Heart left ventricle (tissue), 16 donors: ENCODE measurements at regions not wholly inside any gene's neighbourhood (a gene's known extent, or its start where the extent isn't known, plus 50 kb on each side); places are given as distances from the start of the nearest gene placed in this dataset.

ENCODE experiments used
- ATAC-seq, 4 donors: fragments of 200-7000 bp; cut with Tn5 transposase; one replicate each; pipeline ENCODE4 v1.9.1; 2020 to 2022; ENCODE audit warnings: moderate library complexity in 4 of 4, mild to moderate bottlenecking in 3 of 4, moderate number of reproducible peaks in 1 of 4
- DNase-seq, 5 donors: peaks; one replicate each; pipeline ENCODE4 v3.0.0-alpha.2; 2020
- H3K27ac ChIP-seq, 12 donors: fragments of 200-600 bp; sonication (generic) in 4 of 12; one replicate each; pipeline versions ENCODE4 v1.5.0 to v1.8.0; 2016 to 2022; ENCODE audit warnings: mild to moderate bottlenecking in 2 of 12
- H3K27me3 ChIP-seq, 9 donors: fragments of 200-600 bp; sonication (generic) in 2 of 9; one replicate each; pipeline versions ENCODE4 v1.5.1 to v1.8.0; 2016 to 2022; ENCODE audit warnings: mild to moderate bottlenecking in 3 of 9
- H3K36me3 ChIP-seq, 9 donors: fragments of 200-600 bp; sonication (generic) in 2 of 9; one replicate each; pipeline versions ENCODE4 v1.5.0 to v1.8.0; 2018 to 2022; ENCODE audit warnings: mild to moderate bottlenecking in 2 of 9
- H3K4me1 ChIP-seq, 12 donors: fragments of 200-600 bp; sonication (generic) in 4 of 12; one replicate each; pipeline versions ENCODE4 v1.5.0 to v1.8.0; 2016 to 2022; ENCODE audit warnings: mild to moderate bottlenecking in 3 of 12
- H3K4me3 ChIP-seq, 12 donors: fragments of 200-600 bp; sonication (generic) in 4 of 12; one replicate each; pipeline versions ENCODE4 v1.5.0 to v1.8.0; 2017 to 2022; ENCODE audit warnings: mild to moderate bottlenecking in 9 of 12, moderate library complexity in 4 of 12
- H3K9me3 ChIP-seq, 12 donors: fragments of 200-600 bp; sonication (generic) in 4 of 12; one replicate each; pipeline versions ENCODE4 v1.5.0 to v1.8.0; 2016 to 2022; ENCODE audit warnings: mild to moderate bottlenecking in 1 of 12
- POLR2A ChIP-seq, 2 donors: fragments of 450-650 bp; IDR thresholded peaks; one replicate each; pipeline ENCODE4 v1.6.1; 2017; ENCODE audit warnings: antibody characterized with exemption in 2 of 2, mild to moderate bottlenecking in 2 of 2, moderate library complexity in 2 of 2
- WGBS, 4 donors: extraction: QIAGEN DNeasy Blood & Tissue Kit in 2 of 4; methylation state at CpG; one replicate each; pipeline versions ENCODE4 v1.1.5 to v1.1.7; 2013 to 2018; 5-methylcytosine and 5-hydroxymethylcytosine counted together
- intact Hi-C, 10 donors: fragments of 100-400 bp; cut with DNase I; formaldehyde crosslinking; loops; one replicate each; pipeline versions ENCODE4 v1.11.1 to v1.14.2; 2022
- TF ChIP-seq, protein P1 (sequence below), 12 donors: fragments of 200-600 bp; sonication (generic) in 4 of 12; IDR thresholded peaks; one replicate each; pipeline versions ENCODE4 v1.5.0 to v1.8.0; 2018 to 2022; ENCODE audit warnings: antibody characterized with exemption in 12 of 12, mild to moderate bottlenecking in 5 of 12
- donor health status: ischemic (EF 13 %, LVEDD 7.1; RV severe dilation, severe dysfunction).
- donor health status: healthy with polysubstance abuse.
- donor health status: DM: no; HTN: yes; CAD: no.
- donor health status: DM: no; HTN: no; CAD: no.
- donor health status: ischemic (EF 25% LVEDD 6.9; RV normal size, moderate dysfunction).
- donor health status: ischemic (EF 25% LVEDD 5.7; RV mildly dilated, moderate dysfunction).
- donor health status: healthy.
- donor health status: DM: yes; HTN: yes; CAD: no.
- donor health status: ischemic (EF 35%, LVEDD 5.7; RV mildly dilated, moderate dysfunction).
- donor health status: nonischemic (EF 11% LVEDD 7.7; RV severe dilation, severe dysfunction).
- donor health status: DM: yes; HTN: yes; CAD: no.
- donor health status: PGD.
- donor health status: ischemic (EF 29% LVEDD 5.4; RV normal size, mild dysfunction).
- donor health status: nonischemic (EF 23%, LVEDD 6.1; RV moderate dilation, normal function).

GRCh38 chr2:160784034-160784433, 290.4 kb upstream of the RBMS1 start:
- TF ChIP-seq, protein P1, sequence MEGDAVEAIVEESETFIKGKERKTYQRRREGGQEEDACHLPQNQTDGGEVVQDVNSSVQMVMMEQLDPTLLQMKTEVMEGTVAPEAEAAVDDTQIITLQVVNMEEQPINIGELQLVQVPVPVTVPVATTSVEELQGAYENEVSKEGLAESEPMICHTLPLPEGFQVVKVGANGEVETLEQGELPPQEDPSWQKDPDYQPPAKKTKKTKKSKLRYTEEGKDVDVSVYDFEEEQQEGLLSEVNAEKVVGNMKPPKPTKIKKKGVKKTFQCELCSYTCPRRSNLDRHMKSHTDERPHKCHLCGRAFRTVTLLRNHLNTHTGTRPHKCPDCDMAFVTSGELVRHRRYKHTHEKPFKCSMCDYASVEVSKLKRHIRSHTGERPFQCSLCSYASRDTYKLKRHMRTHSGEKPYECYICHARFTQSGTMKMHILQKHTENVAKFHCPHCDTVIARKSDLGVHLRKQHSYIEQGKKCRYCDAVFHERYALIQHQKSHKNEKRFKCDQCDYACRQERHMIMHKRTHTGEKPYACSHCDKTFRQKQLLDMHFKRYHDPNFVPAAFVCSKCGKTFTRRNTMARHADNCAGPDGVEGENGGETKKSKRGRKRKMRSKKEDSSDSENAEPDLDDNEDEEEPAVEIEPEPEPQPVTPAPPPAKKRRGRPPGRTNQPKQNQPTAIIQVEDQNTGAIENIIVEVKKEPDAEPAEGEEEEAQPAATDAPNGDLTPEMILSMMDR (IDR thresholded peaks at IDR 0.05): no peak
- TF ChIP-seq POLR2A (IDR thresholded peaks at IDR 0.05): no peak
- Histone ChIP-seq H3K4me3 (no peak overlapping the region), H3K9me3 (peaks cover 0 to 16% (median 1%) of the 10 kb centered on the region in 12 donors), H3K27me3 (no peaks in the 10 kb centered on the region), H3K4me1 (no peaks in the 10 kb centered on the region), H3K27ac (no peak overlapping the region), H3K36me3 (no peaks in the 10 kb centered on the region)
- DNase-seq (no peak), ATAC-seq (no peak)
- WGBS, 4 donors: 92 to 97% (median 96%) methylated on average over 3 of the region's 3 CpGs
- intact Hi-C loops: no loop called here

DNA sequence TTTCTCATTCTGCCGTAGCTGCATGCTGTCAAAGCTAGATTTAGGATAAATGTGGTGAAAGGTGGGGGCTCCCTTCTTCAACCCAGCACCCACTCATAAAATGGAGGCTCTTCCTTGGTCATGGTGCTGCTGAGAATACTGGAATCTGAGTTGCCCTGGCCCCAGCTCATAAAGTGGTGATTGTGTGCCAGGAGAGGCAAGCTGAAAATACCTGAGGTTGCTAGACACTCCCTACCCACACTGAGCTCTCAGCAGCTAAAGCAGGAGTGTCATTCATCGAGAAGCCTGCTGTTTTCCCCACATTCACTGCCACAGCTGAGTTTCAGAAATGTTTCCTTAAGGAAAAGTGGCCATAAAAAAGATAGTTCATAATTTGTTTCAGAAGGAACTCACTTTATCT, 297.1 kb upstream of the RBMS1 start:
- DNase-seq (no peak), ATAC-seq (no peak)
- Histone ChIP-seq H3K36me3 (no peaks in the 10 kb centered on the region), H3K4me3 (no peak overlapping the region), H3K4me1 (no peaks in the 10 kb centered on the region), H3K9me3 (no peaks in the 10 kb centered on the region), H3K27ac (no peak overlapping the region), H3K27me3 (no peaks in the 10 kb centered on the region)
- TF ChIP-seq, protein P1 (IDR thresholded peaks at IDR 0.05): no peak
- TF ChIP-seq POLR2A (IDR thresholded peaks at IDR 0.05): no peak
- 79 to 93% (median 87%) methylated on average over 2 of the region's 2 CpGs for WGBS, 4 donors
- intact Hi-C loops: no loop called here

- no peak overlapping the region for H3K27ac ChIP-seq
- intact Hi-C loops: no loop called here
- no peaks in the 10 kb centered on the region for H3K4me1 ChIP-seq
- no peak for ATAC-seq
- WGBS, 4 donors: 81 to 85% (median 83%) methylated on average over 3 of the region's 3 CpGs
- TF ChIP-seq, protein P1 (IDR thresholded peaks at IDR 0.05): no peak
- no peak for TF ChIP-seq POLR2A (IDR thresholded peaks at IDR 0.05)
- H3K9me3 ChIP-seq: peaks cover 0 to 3% (median 0%) of the 10 kb centered on the region in 12 donors
- no peaks in the 10 kb centered on the region for H3K36me3 ChIP-seq
- no peak for DNase-seq
- no peaks in the 10 kb centered on the region for H3K27me3 ChIP-seq
- H3K4me3 ChIP-seq: no peak overlapping the region
Observed at GRCh38 chr2:160791884-160792283, 298.3 kb upstream of the RBMS1 start.

DNA sequence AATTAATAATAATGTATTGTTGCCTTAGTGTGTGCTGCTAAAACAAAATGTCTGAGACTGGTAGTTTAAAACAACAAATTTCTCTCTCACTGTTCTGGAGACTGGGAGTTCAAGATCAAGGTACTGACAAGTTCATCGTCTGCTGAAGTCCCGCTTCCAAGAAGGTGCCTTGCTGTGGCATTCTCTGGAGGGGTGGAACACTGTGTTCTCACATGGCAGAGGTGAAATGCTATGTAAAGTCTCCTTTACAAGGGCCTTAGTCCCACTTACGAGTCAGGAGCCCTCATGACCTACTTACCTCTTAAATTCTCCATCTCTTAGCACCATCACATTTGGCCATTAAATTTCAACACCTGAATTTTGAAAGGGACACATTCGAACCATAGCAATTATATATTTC, 299.2 kb upstream of the RBMS1 start:
- intact Hi-C loops: no loop called here
- 64 to 82% (median 76%) methylated on average over 4 of the region's 4 CpGs for WGBS, 4 donors

More for the DNA sequence above, 299.2 kb upstream of the RBMS1 start:
- no peak for ATAC-seq
- peaks cover 0 to 6% (median 0%) of the 10 kb centered on the region in 12 donors for H3K9me3 ChIP-seq
- TF ChIP-seq, protein P1 (IDR thresholded peaks at IDR 0.05): no peak
- no peak for TF ChIP-seq POLR2A (IDR thresholded peaks at IDR 0.05)
- no peak overlapping the region for H3K27ac ChIP-seq
- no peak overlapping the region for H3K4me3 ChIP-seq
- H3K36me3 ChIP-seq: no peaks in the 10 kb centered on the region
- no peaks in the 10 kb centered on the region for H3K4me1 ChIP-seq
- H3K27me3 ChIP-seq: no peaks in the 10 kb centered on the region
- no peak for DNase-seq
